ENCODE measurements at regions not wholly inside any gene's neighbourhood (a gene's known extent, or its start where the extent isn't known, plus 50 kb on each side); places are given as distances from the start of the nearest gene placed in this dataset.

- no peak for DNase-seq (ENCODE audit: low read depth in 2 of 2)
Measured at GRCh38 chr2:12168791-12169388, 422.5 kb downstream of the LPIN1 start.

GRCh38 chr2:12169721-12170120 lies 423.3 kb downstream of the LPIN1 start:
- DNase-seq (ENCODE audit: low read depth in 2 of 2): peak; percentile 38 to 54

GRCh38 chr2:12170121-12170520 lies 423.7 kb downstream of the LPIN1 start:
- DNase-seq (ENCODE audit: low read depth in 2 of 2): no peak

DNA sequence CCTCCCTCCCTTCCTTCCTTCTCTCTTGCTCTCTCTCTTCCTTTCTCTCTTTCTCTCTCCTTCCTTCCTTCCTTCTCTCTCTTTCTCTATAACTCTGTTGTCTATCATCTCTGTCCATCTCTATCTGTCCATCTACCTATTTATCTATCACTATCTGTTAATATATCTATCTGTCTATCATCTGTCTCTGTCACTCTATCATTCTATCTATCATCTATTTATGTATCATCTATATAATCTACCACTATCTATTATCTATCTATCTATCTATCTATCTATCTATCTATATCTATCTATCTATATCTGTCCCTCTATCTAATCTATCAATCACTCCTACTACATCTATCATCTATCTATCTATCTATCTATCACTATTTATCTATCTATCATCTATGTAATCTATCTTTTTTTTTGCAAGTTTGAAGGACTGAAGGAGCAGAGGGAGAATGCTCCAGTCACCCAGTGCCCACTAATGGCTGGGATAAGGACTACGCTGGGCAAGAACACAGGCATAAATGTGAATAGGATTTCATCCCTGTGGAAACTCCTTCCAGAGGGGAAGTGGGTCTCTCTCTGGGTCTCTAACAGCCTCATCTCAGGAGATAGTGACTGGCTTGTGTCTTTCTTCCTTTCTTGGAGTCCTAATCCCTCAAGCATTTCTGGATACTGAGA lies 427.0 kb downstream of the LPIN1 start:
- DNase-seq (ENCODE audit: low read depth in 2 of 2): no peak

GRCh38 chr2:12173943-12174340 lies 427.5 kb downstream of the LPIN1 start:
- DNase-seq (ENCODE audit: low read depth in 2 of 2): no peak

DNA sequence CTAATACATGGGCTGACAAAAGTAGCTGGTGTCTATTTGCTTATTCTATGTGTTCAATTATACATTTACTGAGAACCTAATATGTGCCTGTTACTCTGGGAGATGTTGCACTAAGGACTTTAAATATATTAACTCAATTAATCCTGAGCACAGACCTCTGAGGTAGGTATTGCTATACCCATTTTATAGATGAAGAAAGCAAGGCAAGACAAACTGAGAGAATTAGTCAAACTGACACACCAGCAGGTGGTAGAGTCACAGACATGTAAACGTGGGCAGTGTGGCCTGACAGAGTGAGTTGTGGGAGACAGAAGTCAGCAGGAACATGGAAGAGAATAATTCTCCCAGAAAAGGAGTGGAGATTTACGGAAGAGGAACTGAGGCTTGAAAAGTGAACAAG lies 428.9 kb downstream of the LPIN1 start:
- no peak for DNase-seq (ENCODE audit: low read depth in 2 of 2)

DNA sequence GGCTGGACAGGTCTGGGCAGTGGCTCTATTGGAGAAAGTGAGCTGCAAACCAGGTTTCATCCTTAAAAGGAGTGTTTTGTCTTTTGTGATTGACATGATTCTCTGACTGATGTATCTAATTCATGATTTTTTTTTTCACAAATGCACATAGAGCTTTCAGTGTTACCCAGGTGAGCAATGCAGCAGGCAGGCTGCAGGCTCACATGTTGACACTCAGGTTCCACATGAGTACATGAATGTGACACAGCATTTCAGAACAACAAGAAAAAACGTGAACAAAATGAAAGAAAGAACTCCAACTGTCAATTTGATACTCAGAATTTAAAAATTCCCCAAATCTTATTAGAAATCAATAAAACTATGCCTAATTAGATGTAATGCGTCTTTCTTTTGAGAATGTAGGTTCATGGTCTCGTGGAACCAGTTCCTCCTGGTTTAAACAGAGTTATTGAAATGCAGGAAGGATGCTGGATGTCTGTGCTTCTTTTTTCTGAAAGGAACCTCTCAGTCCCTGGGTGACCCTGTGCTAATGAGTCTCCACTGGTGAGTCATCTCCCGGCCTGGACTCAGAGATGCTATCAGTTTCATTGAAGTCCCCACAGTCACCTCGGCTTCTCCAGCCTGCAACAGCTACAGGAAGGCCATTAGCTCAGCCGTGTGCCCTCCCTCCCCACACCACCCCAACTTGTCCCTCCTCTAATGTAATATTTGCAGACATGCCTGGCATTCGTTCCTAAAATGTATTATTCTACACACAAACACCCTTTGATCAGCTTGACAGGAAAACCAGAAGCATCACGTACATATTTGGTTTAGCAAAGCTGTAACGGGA lies 430.4 kb downstream of the LPIN1 start:
- no peak for DNase-seq (ENCODE audit: low read depth in 2 of 2)

DNA sequence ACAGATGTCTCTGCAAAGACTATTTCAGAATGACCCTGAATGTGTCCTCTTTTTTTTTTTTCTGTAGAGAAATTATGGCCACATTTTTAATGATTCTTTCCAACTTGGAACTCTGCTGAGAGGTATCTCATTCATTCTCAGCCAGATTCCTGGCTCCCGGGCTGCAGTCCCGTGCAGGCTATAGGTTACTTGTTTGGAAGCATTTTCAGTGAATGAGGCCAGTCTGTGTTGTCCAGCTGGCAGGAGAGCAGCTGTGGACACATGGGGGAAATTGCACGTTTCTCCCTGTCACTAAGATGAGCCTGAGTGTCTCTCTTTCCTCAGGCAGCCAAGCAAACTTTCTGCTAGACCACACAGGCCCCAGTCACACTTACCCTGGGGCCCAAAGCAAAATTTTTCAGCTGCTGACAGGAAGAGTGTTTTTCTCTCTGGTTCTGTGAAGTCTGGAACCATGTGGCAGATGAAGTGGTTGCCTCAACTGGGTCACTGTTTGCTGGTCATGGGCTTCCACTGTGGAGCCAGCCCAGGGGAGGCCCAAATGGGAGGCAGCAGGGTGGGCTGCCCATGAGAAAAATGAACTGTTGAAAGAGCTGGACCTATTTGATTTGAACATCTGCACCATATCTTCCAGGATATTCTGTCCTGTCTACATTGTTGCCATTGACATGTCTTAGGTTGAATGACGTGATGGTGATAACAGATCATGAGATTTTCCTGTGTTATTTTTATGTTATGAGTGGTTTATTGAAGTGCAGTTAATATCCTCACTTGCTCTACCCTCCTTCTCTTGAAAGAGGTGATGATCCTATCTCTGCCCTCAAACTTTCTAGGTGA lies 431.2 kb downstream of the LPIN1 start:
- no peak for DNase-seq (ENCODE audit: low read depth in 2 of 2)

GRCh38 chr2:12178289-12179080 lies 432.1 kb downstream of the LPIN1 start:
- DNase-seq (ENCODE audit: low read depth in 2 of 2): no peak

- DNase-seq (ENCODE audit: low read depth in 2 of 2): no peak
Measured at GRCh38 chr2:12180031-12180430, 433.6 kb downstream of the LPIN1 start.

- DNase-seq (ENCODE audit: low read depth in 2 of 2): no peak
Measured at GRCh38 chr2:12183032-12183645, 436.7 kb downstream of the LPIN1 start.

GRCh38 chr2:12192762-12193161 lies 446.3 kb downstream of the LPIN1 start:
- no peak for DNase-seq (ENCODE audit: low read depth in 2 of 2)

DNA sequence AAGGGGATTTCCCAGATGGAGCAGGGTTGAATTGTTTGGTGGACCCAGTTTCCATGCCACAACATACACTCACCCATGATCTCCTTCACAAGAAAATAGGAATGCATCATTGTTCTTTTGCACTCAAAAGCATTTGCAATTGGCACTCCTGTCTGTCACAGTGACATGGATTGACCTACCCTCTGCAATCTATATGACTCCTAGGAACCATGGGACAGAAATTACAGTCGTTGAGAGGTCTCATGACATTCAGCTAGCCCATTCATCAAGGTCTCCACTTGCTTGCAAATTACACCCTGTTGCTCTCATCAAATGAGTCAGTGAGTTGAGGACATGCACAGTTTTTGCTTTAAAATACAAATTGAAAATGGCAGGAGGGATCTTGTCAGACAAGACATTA lies 448.5 kb downstream of the LPIN1 start:
- DNase-seq (ENCODE audit: low read depth in 2 of 2): no peak

DNA sequence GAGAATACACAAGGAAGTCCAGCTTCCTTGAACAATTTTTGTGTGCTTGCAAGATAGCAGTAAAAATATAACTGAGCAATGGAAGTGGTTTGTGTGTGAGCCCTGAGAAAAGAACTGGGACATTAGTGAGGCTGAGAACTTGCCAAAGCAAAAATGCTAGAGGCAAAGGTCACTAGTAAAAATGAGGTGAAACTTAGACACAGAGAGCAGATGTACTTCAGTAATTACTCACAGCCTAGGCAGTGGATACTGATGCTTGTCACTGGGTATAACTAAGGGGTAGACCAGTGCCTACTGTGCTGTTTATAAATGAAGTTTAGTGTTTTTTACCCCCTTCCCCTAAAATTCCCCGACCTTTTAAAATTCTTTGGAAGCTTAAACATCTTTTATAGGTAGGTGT lies 450.1 kb downstream of the LPIN1 start:
- DNase-seq (ENCODE audit: low read depth in 2 of 2): no peak

DNA sequence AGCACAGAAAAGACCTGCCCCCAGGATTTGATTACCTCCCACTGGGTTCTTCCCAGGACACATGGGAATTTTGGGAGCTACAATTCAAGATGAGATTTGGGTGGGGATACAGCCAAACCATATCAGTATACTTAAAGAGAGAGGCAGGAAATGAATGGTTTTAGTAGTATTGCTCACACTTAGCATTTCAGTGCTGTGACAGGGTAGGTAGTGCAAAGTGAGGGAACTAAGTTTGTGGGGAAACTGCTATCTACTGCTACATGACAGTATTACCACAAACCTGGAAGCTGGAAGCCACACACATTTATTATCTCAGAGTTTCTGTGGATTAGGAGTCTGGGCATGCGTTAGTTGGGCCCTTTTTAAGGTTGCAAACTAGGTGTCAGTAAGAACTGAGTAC lies 450.7 kb downstream of the LPIN1 start:
- DNase-seq (ENCODE audit: low read depth in 2 of 2): no peak

- no peak for DNase-seq (ENCODE audit: low read depth in 2 of 2)
Measured at GRCh38 chr2:12199491-12200211, 453.2 kb downstream of the LPIN1 start.

GRCh38 chr2:12201369-12201768 lies 454.9 kb downstream of the LPIN1 start:
- DNase-seq (ENCODE audit: low read depth in 2 of 2): no peak

DNA sequence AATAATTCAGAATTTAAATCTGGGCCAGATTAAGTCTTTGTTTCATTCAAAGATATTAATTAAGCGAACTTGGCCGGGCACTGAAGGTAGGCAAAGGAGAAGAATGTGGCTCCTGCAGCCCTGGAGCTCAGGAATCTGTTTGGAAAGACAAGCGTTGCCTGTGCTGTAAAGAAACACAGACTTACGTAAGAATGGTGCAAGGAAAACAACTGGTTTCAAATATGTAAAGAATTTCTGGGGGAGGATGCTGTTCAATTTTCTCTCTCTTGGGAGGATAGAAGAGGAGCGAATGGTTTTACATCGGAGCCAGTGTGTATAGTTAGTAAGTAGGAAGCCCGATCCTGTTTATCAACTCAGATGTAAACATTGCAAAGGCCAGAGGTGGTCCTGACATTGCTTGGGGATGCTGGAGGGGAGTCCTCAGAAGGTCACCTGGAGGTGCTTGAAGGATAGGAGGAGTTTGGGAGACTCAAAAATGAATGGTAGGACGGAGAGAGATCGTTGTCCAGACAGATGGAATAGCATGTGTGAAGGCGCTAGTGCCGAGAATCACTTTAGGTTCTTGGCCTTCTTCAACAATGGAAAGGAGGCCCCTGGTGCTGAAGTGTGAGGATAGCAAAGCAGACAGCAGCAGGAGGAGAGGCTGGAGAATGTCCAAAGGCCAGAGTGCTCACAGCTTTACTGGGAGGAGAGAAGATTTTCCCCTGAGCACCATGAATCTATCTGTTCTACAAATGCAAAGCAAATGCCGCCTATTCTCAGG lies 456.1 kb downstream of the LPIN1 start:
- peak; percentile 18 to 29 for DNase-seq (ENCODE audit: low read depth in 2 of 2)

- DNase-seq (ENCODE audit: low read depth in 2 of 2): no peak
Measured at GRCh38 chr2:12203528-12203927, 457.1 kb downstream of the LPIN1 start.

Data from fibroblast of skin of left biceps (primary cell).